HepG2 (cell line): ENCODE measurements at regions not wholly inside any gene's neighbourhood (a gene's known extent, or its start where the extent isn't known, plus 50 kb on each side); places are given as distances from the start of the nearest gene placed in this dataset.

Experiments used
- ATAC-seq: fragments of 200-7000 bp; cut with Tn5 transposase; 3 replicates; pipeline ENCODE4 v1.9.1; 2020; ENCODE audit warnings: mild to moderate bottlenecking, moderate library complexity
- BruUV-seq: library from RNA; stranded (reverse); fragments of 400-500 nt; replicated peaks from 2 replicates; lab custom pipeline; 2021; lab: Mats Ljungman, UMichigan
- CTCF ChIA-PET: fragments of 300-600 bp; formaldehyde crosslinking; extraction: SDS; loops from one replicate; lab custom pipeline; 2021; ENCODE audit warnings: low total read pairs, inconsistent platforms, low intra/inter-chr PET ratio; lab: Yijun Ruan, JAX
- POLR2A ChIA-PET: fragments of 350-600 bp; sonication (Branson Sonifier 250); formaldehyde crosslinking; loops from one replicate; lab custom pipeline; 2020; ENCODE audit warnings: antibody characterized with exemption, inconsistent platforms; lab: Yijun Ruan, JAX
- DNase-seq: peaks from one replicate; pipeline ENCODE4 v3.0.0-alpha.2; 2015; ENCODE audit warnings: low spot score
- FAIRE-seq: peaks from 3 replicates; lab custom pipeline; 2011; peaks lifted over from hg19 to GRCh38; lab: Jason Lieb, UNC
- H2AFZ ChIP-seq: one replicate; pipeline ENCODE4 v1.6.1; 2011; ENCODE audit warnings: low read length, inconsistent platforms
- H3K27ac ChIP-seq: fragments of 300-600 bp; 3 replicates; pipeline ENCODE4 v1.8.0; 2011; ENCODE audit warnings: mixed run types, mild to moderate bottlenecking, mixed read lengths, low read length, inconsistent platforms; ENCODE audit not compliant: insufficient read depth; ENCODE audit errors: extremely low read length
- H3K27me3 ChIP-seq, 2 experiments: fragments of 200-600 bp in 1 of 2; 2 replicates in 1 of 2; 3 replicates in 1 of 2; pipeline versions ENCODE4 v1.6.0 to v1.8.0; 2011; ENCODE audit warnings: low read length in 2 of 2, mild to moderate bottlenecking in 2 of 2, moderate library complexity in 2 of 2, inconsistent platforms in 1 of 2; ENCODE audit not compliant: insufficient read depth in 2 of 2, control insufficient read depth in 1 of 2
- H3K36me3 ChIP-seq, 2 experiments: fragments of 200-600 bp in 1 of 2; replicated peaks in 1 of 2; 2 replicates in 1 of 2; 3 replicates in 1 of 2; pipeline versions ENCODE4 v1.5.1 to v1.8.0; 2011; ENCODE audit warnings: low read length in 2 of 2, inconsistent platforms in 1 of 2; ENCODE audit not compliant: insufficient read depth in 2 of 2, control insufficient read depth in 1 of 2
- H3K4me1 ChIP-seq: 2 replicates; pipeline ENCODE4 v1.5.1; 2012; ENCODE audit warnings: low read length, inconsistent platforms; ENCODE audit not compliant: insufficient read depth
- H3K4me2 ChIP-seq: 2 replicates; pipeline ENCODE4 v1.6.0; 2011; ENCODE audit warnings: low read depth, low read length, inconsistent platforms
- H3K4me3 ChIP-seq, 3 experiments: fragments of 200-600 bp in 1 of 3; sonication (generic), shearing (Covaris generic) in 1 of 3; replicated peaks in 1 of 3; 2 replicates each; pipeline ENCODE4 v1.5.1; 2011 to 2016; ENCODE audit warnings: low read length in 3 of 3, inconsistent platforms in 2 of 3, low read depth in 2 of 3, mild to moderate bottlenecking in 2 of 3, control low read depth in 1 of 3, mixed read lengths in 1 of 3; ENCODE audit not compliant: insufficient read depth in 1 of 3
- H3K79me2 ChIP-seq: one replicate; pipeline ENCODE4 v1.6.1; 2011; ENCODE audit warnings: low read length, inconsistent platforms; ENCODE audit not compliant: insufficient read depth
- H3K9ac ChIP-seq: 2 replicates; pipeline ENCODE4 v1.6.0; 2011; ENCODE audit warnings: mild to moderate bottlenecking, low read depth, low read length, inconsistent platforms; ENCODE audit not compliant: insufficient read depth
- H3K9me3 ChIP-seq: 2 replicates; pipeline ENCODE4 v1.5.1; 2012; ENCODE audit warnings: mild to moderate bottlenecking, low read length
- H4K20me1 ChIP-seq: 2 replicates; pipeline ENCODE4 v1.6.0; 2011; ENCODE audit warnings: inconsistent platforms, mild to moderate bottlenecking, low read length, moderate library complexity; ENCODE audit not compliant: insufficient read depth
- BCL6 ChIP-seq: IDR thresholded peaks from 2 replicates; pipeline ENCODE4 v1.6.1; 2016; ENCODE audit warnings: missing genetic modification reagents, missing compliant biosample characterization
- HNF1B ChIP-seq: sonication (generic); formaldehyde crosslinking; IDR thresholded peaks from 2 replicates; pipeline ENCODE4 v1.5.1; 2020; ENCODE audit warnings: mild to moderate bottlenecking, moderate library complexity, missing genetic modification reagents
- KDM6A ChIP-seq: IDR thresholded peaks from 2 replicates; pipeline ENCODE4 v1.6.1; 2016; ENCODE audit warnings: low read depth
- MEIS2 ChIP-seq: sonication (generic); formaldehyde crosslinking; IDR thresholded peaks from 2 replicates; pipeline ENCODE4 v1.9.0; 2021; ENCODE audit warnings: mild to moderate bottlenecking, missing genetic modification reagents
- PLSCR1 ChIP-seq: sonication (generic); formaldehyde crosslinking; IDR thresholded peaks from 2 replicates; pipeline ENCODE4 v1.5.0; 2020; ENCODE audit warnings: missing genetic modification reagents, mild to moderate bottlenecking, borderline replicate concordance
- PREB ChIP-seq: sonication (generic); formaldehyde crosslinking; IDR thresholded peaks from 2 replicates; pipeline ENCODE4 v1.4.0; 2020; ENCODE audit warnings: missing genetic modification reagents
- RBM39 ChIP-seq: fragments of 200-400 bp; formaldehyde crosslinking; IDR thresholded peaks from one replicate; pipeline ENCODE4 v1.6.1; 2018; ENCODE audit warnings: antibody characterized with exemption, mild to moderate bottlenecking, low read depth, low read length; ENCODE audit not compliant: poor library complexity, severe bottlenecking
- THAP11 ChIP-seq: IDR thresholded peaks from 2 replicates; pipeline ENCODE4 v1.6.1; 2016; ENCODE audit warnings: missing biosample characterization, missing genetic modification reagents
- TP53 ChIP-seq: sonication (generic); formaldehyde crosslinking; conservative IDR thresholded peaks from 2 replicates; pipeline ENCODE4 v1.4.0; 2020; ENCODE audit warnings: missing genetic modification reagents
- ZBTB1 ChIP-seq: sonication (generic); formaldehyde crosslinking; IDR thresholded peaks from 2 replicates; pipeline ENCODE4 v1.4.0; 2020; ENCODE audit warnings: missing genetic modification reagents, borderline replicate concordance
- ZFP82 ChIP-seq: sonication (generic); formaldehyde crosslinking; IDR thresholded peaks from 2 replicates; pipeline ENCODE4 v1.5.1; 2020; ENCODE audit warnings: mild to moderate bottlenecking, missing genetic modification reagents, borderline replicate concordance
- ZNF136 ChIP-seq: sonication (generic); formaldehyde crosslinking; IDR thresholded peaks from 2 replicates; pipeline ENCODE4 v1.8.1; 2022; ENCODE audit warnings: low read depth, mild to moderate bottlenecking, moderate library complexity, missing genetic modification reagents
- ZNF276 ChIP-seq: sonication (generic); formaldehyde crosslinking; IDR thresholded peaks from 2 replicates; pipeline ENCODE4 v1.4.0; 2020; ENCODE audit warnings: mild to moderate bottlenecking, low read depth, missing genetic modification reagents
- ZNF569 ChIP-seq: sonication (generic); formaldehyde crosslinking; IDR thresholded peaks from 2 replicates; pipeline ENCODE4 v1.5.0; 2020; ENCODE audit warnings: mild to moderate bottlenecking, missing genetic modification reagents, moderate library complexity, borderline replicate concordance
- WGBS: methylation state at CpG from one replicate; pipeline ENCODE4 v1.1.6; 2017; ENCODE audit warnings: low lambda C conversion rate; 5-methylcytosine and 5-hydroxymethylcytosine counted together
- in situ Hi-C: cut with HindIII; loops from 2 replicates; pipeline ENCODE4 v1.10.0; 2017; ENCODE audit warnings: low pct_unique_long_range_greater_than_20kb; ENCODE audit not compliant: extremely low pct_ligation_motif_present
- intact Hi-C: fragments of 100-400 bp; cut with micrococcal nuclease; formaldehyde crosslinking; loops from one replicate; pipeline ENCODE4 v1.10.0; 2022; ENCODE audit not compliant: unreplicated experiment

- CTCF ChIA-PET = no interaction called here
- FAIRE-seq (no peak), DNase-seq (no peak), ATAC-seq (no peak)
- no peak overlapping the region for H3K4me2 ChIP-seq
- POLR2A ChIA-PET = no interaction called here
- no peaks in the 10 kb centered on the region for H3K4me1 ChIP-seq
- H2AFZ ChIP-seq = no peak overlapping the region
- no peak overlapping the region for H3K27ac ChIP-seq
- BruUV-seq = no TSS peak
- H3K36me3 ChIP-seq = no peaks in the 10 kb centered on the region
- H3K4me3 ChIP-seq = no peak overlapping the region
- no peaks in the 10 kb centered on the region for H3K79me2 ChIP-seq
- no peaks in the 10 kb centered on the region for H3K9me3 ChIP-seq
- H3K27me3 ChIP-seq = no peaks in the 10 kb centered on the region
- in situ Hi-C loops (no loop called here), intact Hi-C loops (no loop called here)
- no peak overlapping the region for H3K9ac ChIP-seq
- no peak for TF ChIP-seq ZNF136 (CRISPR knock-in tag)
- TF ChIP-seq ZNF276 (CRISPR knock-in tag) = no peak
- no peak for TF ChIP-seq PREB (CRISPR knock-in tag)
- no peak for TF ChIP-seq MEIS2
- 58% methylated on average over 4 of the region's 4 CpGs for WGBS
- no peaks in the 10 kb centered on the region for H4K20me1 ChIP-seq
Measured at GRCh38 chr6:134510142-134510541, 192.2 kb upstream of the SGK1 start.

- POLR2A ChIA-PET = no interaction called here
- WGBS = 72% methylated on average over 7 of the region's 7 CpGs
- no peak for TF ChIP-seq KDM6A (CRISPR knock-in tag)
- no peak for TF ChIP-seq THAP11 (CRISPR knock-in tag)
- TF ChIP-seq ZFP82 (CRISPR knock-in tag) = no peak
- TF ChIP-seq ZNF569 (CRISPR knock-in tag) = no peak
- no peak for TF ChIP-seq HNF1B (CRISPR knock-in tag)
- TF ChIP-seq RBM39 = no peak
- no peak for TF ChIP-seq ZBTB1 (CRISPR knock-in tag)
- no peak for TF ChIP-seq PLSCR1 (CRISPR knock-in tag)
- no peak for TF ChIP-seq TP53
- no peak for TF ChIP-seq BCL6 (CRISPR knock-in tag)
Measured at GRCh38 chr6:134508862-134509498, 191.1 kb upstream of the SGK1 start.

More at GRCh38 chr6:134508862-134509498, 191.1 kb upstream of the SGK1 start:
- ATAC-seq = no peak
- H3K27ac ChIP-seq = no peak overlapping the region
- no peaks in the 10 kb centered on the region for H3K4me1 ChIP-seq
- H2AFZ ChIP-seq = no peak overlapping the region
- CTCF ChIA-PET = no interaction called here
- no peaks in the 10 kb centered on the region for H3K27me3 ChIP-seq
- H3K4me2 ChIP-seq = no peak overlapping the region
- no TSS peak for BruUV-seq
- no peaks in the 10 kb centered on the region for H4K20me1 ChIP-seq
- no peaks in the 10 kb centered on the region for H3K36me3 ChIP-seq
- H3K79me2 ChIP-seq = no peaks in the 10 kb centered on the region
- FAIRE-seq = no peak
- H3K9ac ChIP-seq = no peak overlapping the region
- no peak overlapping the region for H3K4me3 ChIP-seq
- in situ Hi-C loops (no loop called here), intact Hi-C loops (no loop called here)
- H3K9me3 ChIP-seq = no peaks in the 10 kb centered on the region
- DNase-seq = no peak
